Left renal cortex interstitium (tissue), 4 donors: ENCODE measurements at regions not wholly inside any gene's neighbourhood (a gene's known extent, or its start where the extent isn't known, plus 50 kb on each side); places are given as distances from the start of the nearest gene placed in this dataset.

Experiments used
- DNase-seq, 4 donors: peaks; one replicate each; pipeline ENCODE4 v3.0.0-alpha.2; 2013; ENCODE audit warnings: low read depth in 4 of 4, low spot score in 2 of 4, missing footprints in 1 of 4

GRCh38 chr2:6627316-6627715 lies 238.4 kb downstream of the CMPK2 start:
- DNase-seq: no peak

GRCh38 chr2:6630209-6630608 lies 235.5 kb downstream of the CMPK2 start:
- no peak for DNase-seq

- DNase-seq: no peak
Measured at GRCh38 chr2:6635296-6635695, 230.4 kb downstream of the CMPK2 start.

GRCh38 chr2:6637330-6637729 lies 228.4 kb downstream of the CMPK2 start:
- DNase-seq: no peak

GRCh38 chr2:6639929-6640620 lies 225.6 kb downstream of the CMPK2 start:
- no peak for DNase-seq

GRCh38 chr2:6640621-6641015 lies 225.1 kb downstream of the CMPK2 start:
- no peak for DNase-seq

GRCh38 chr2:6641956-6642355 lies 223.8 kb downstream of the CMPK2 start:
- no peak for DNase-seq

GRCh38 chr2:6644261-6644660 lies 221.4 kb downstream of the CMPK2 start:
- DNase-seq: no peak

- DNase-seq: no peak
Measured at GRCh38 chr2:6645004-6645403, 220.7 kb downstream of the CMPK2 start.

- no peak for DNase-seq
Measured at GRCh38 chr2:6645672-6646071, 220.0 kb downstream of the CMPK2 start.

GRCh38 chr2:6647046-6647445 lies 218.7 kb downstream of the CMPK2 start:
- DNase-seq: no peak

GRCh38 chr2:6648596-6649247 lies 217.0 kb downstream of the CMPK2 start:
- no peak for DNase-seq

GRCh38 chr2:6650311-6650710 lies 215.4 kb downstream of the CMPK2 start:
- no peak for DNase-seq

GRCh38 chr2:6652251-6652650 lies 213.5 kb downstream of the CMPK2 start:
- no peak for DNase-seq

- DNase-seq: no peak
Measured at GRCh38 chr2:6653281-6653750, 212.4 kb downstream of the CMPK2 start.

GRCh38 chr2:6654279-6654678 lies 211.4 kb downstream of the CMPK2 start:
- DNase-seq: no peak

GRCh38 chr2:6656633-6657032 lies 209.1 kb downstream of the CMPK2 start:
- no peak for DNase-seq

GRCh38 chr2:6657136-6657535 lies 208.6 kb downstream of the CMPK2 start:
- DNase-seq: no peak

- no peak for DNase-seq
Measured at GRCh38 chr2:6657855-6658254, 207.9 kb downstream of the CMPK2 start.

- no peak for DNase-seq
Measured at GRCh38 chr2:6664332-6665061, 201.2 kb downstream of the CMPK2 start.

GRCh38 chr2:6665093-6666045 lies 200.3 kb downstream of the CMPK2 start:
- DNase-seq: no peak
